WTC11 (cell line): ENCODE measurements at regions not wholly inside any gene's neighbourhood (a gene's known extent, or its start where the extent isn't known, plus 50 kb on each side); places are given as distances from the start of the nearest gene placed in this dataset.

ENCODE experiments used
- ATAC-seq: fragments of 200-7000 bp; cut with Tn5 transposase; 2 replicates; pipeline ENCODE4 v1.10.0; 2021; ENCODE audit warnings: mild to moderate bottlenecking, moderate library complexity
- CTCF ChIA-PET: fragments of 300-600 bp; sonication (Branson Sonifier 250); formaldehyde crosslinking; loops from one replicate; lab custom pipeline; 2021; ENCODE audit warnings: antibody characterized with exemption; lab: Charles Lee
- POLR2A ChIA-PET: fragments of 350-600 bp; sonication (Branson Sonifier 250); formaldehyde crosslinking; loops from one replicate; lab custom pipeline; 2021; ENCODE audit warnings: antibody characterized with exemption; lab: Charles Lee
- DNase-seq: peaks from one replicate; pipeline ENCODE4 v3.0.0; 2021; ENCODE audit warnings: low spot score
- H3K27ac Mint-ChIP-seq: 2 replicates; pipeline ENCODE4 v1.8.0; 2021; ENCODE audit warnings: mixed read lengths
- H3K27me3 Mint-ChIP-seq: 2 replicates; pipeline ENCODE4 v1.8.0; 2021; ENCODE audit warnings: low read depth, mild to moderate bottlenecking, moderate library complexity, mixed read lengths
- H3K36me3 Mint-ChIP-seq: 2 replicates; pipeline ENCODE4 v1.8.0; 2021; ENCODE audit warnings: mixed read lengths
- H3K4me1 Mint-ChIP-seq: 2 replicates; pipeline ENCODE4 v1.8.0; 2022; ENCODE audit warnings: mixed read lengths
- H3K4me3 Mint-ChIP-seq: 2 replicates; pipeline ENCODE4 v1.8.0; 2021; ENCODE audit warnings: mild to moderate bottlenecking, moderate library complexity, mixed read lengths
- H3K9me3 Mint-ChIP-seq: 2 replicates; pipeline ENCODE4 v1.8.0; 2021; ENCODE audit warnings: mixed read lengths
- ATF6 ChIP-seq: sonication (generic); formaldehyde crosslinking; IDR thresholded peaks from 2 replicates; pipeline ENCODE4 v1.8.1; 2023; ENCODE audit warnings: mild to moderate bottlenecking, missing genetic modification reagents
- CDX4 ChIP-seq: fragments of 250-450 bp; sonication (Bioruptor Pico); IDR thresholded peaks from 2 replicates; pipeline ENCODE4 v1.9.0; 2021; ENCODE audit warnings: moderate library complexity, mild to moderate bottlenecking, inconsistent platforms, borderline replicate concordance
- CREB1 ChIP-seq: sonication (generic); formaldehyde crosslinking; IDR thresholded peaks from 2 replicates; pipeline ENCODE4 v1.8.0; 2023; ENCODE audit warnings: mild to moderate bottlenecking, missing genetic modification reagents
- E2F1 ChIP-seq: sonication (generic); formaldehyde crosslinking; IDR thresholded peaks from 2 replicates; pipeline ENCODE4 v1.8.0; 2022; ENCODE audit warnings: mild to moderate bottlenecking, missing genetic modification reagents
- E2F4 ChIP-seq: sonication (generic); formaldehyde crosslinking; IDR thresholded peaks from 2 replicates; pipeline ENCODE4 v1.8.1; 2022; ENCODE audit warnings: low read depth, mild to moderate bottlenecking, moderate library complexity, missing genetic modification reagents, borderline replicate concordance
- ELF4 ChIP-seq: sonication (generic); formaldehyde crosslinking; IDR thresholded peaks from 2 replicates; pipeline ENCODE4 v1.8.1; 2022; ENCODE audit warnings: low read depth, mild to moderate bottlenecking, moderate library complexity, missing genetic modification reagents
- HMGA2 ChIP-seq: fragments of 250-450 bp; sonication (Bioruptor Pico); IDR thresholded peaks from 2 replicates; pipeline ENCODE4 v1.4.0; 2021; ENCODE audit warnings: mild to moderate bottlenecking, moderate library complexity
- IRF1 ChIP-seq: sonication (generic); formaldehyde crosslinking; IDR thresholded peaks from 2 replicates; pipeline ENCODE4 v1.8.0; 2023; ENCODE audit warnings: missing genetic modification reagents
- PRRX2 ChIP-seq: fragments of 250-450 bp; sonication (Bioruptor Pico); IDR thresholded peaks from 2 replicates; pipeline ENCODE4 v1.8.0; 2021; ENCODE audit warnings: mild to moderate bottlenecking
- RORB ChIP-seq: fragments of 250-450 bp; sonication (Bioruptor Pico); IDR thresholded peaks from 2 replicates; pipeline ENCODE4 v1.9.0; 2021; ENCODE audit warnings: mild to moderate bottlenecking
- STAT6 ChIP-seq: sonication (generic); formaldehyde crosslinking; conservative IDR thresholded peaks from 2 replicates; pipeline ENCODE4 v1.8.1; 2023; ENCODE audit warnings: mild to moderate bottlenecking, low read depth, missing genetic modification reagents, moderate library complexity
- TEAD4 ChIP-seq: sonication (generic); formaldehyde crosslinking; IDR thresholded peaks from 2 replicates; pipeline ENCODE4 v1.8.0; 2022; ENCODE audit warnings: mild to moderate bottlenecking, missing genetic modification reagents
- ZNF263 ChIP-seq: sonication (generic); formaldehyde crosslinking; IDR thresholded peaks from 2 replicates; pipeline ENCODE4 v1.8.1; 2022; ENCODE audit warnings: low read depth, mild to moderate bottlenecking, moderate library complexity, missing genetic modification reagents
- ZNF425 ChIP-seq: fragments of 250-450 bp; sonication (Bioruptor Pico); conservative IDR thresholded peaks from 2 replicates; pipeline ENCODE4 v1.9.0; 2021; ENCODE audit warnings: mild to moderate bottlenecking
- ZSCAN18 ChIP-seq: fragments of 250-450 bp; sonication (Bioruptor Pico); IDR thresholded peaks from 2 replicates; pipeline ENCODE4 v2.1.2; 2022; ENCODE audit warnings: mild to moderate bottlenecking, moderate library complexity

- Mint-ChIP-seq H3K27me3 (no peaks in the 10 kb centered on the region), H3K9me3 (peaks cover 10% of the 10 kb centered on the region), H3K4me3 (no peak overlapping the region), H3K27ac (no peak overlapping the region), H3K4me1 (no peaks in the 10 kb centered on the region), H3K36me3 (no peaks in the 10 kb centered on the region)
- no peak for DNase-seq
- ChIA-PET POLR2A (no interaction called here), CTCF (interaction anchor here (1.0 kb wide), 1 partner anchor 225 kb away, joined by 3 read pairs; no protein-coding TSS in a partner anchor)
- no peak for ATAC-seq
- TF ChIP-seq CDX4 (CRISPR knock-in tag): no peak
- TF ChIP-seq ZSCAN18: no peak
- TF ChIP-seq PRRX2 (CRISPR knock-in tag): no peak
Measured at GRCh38 chr2:158894078-158894477, 74.4 kb upstream of the TANC1 start.

GRCh38 chr2:158894572-158894971 lies 73.9 kb upstream of the TANC1 start:
- TF ChIP-seq RORB (CRISPR knock-in tag) (no peak), E2F1 (no peak), HMGA2 (peak; percentile 74)
- Mint-ChIP-seq H3K36me3 (no peaks in the 10 kb centered on the region), H3K27me3 (no peaks in the 10 kb centered on the region), H3K4me3 (no peak overlapping the region), H3K9me3 (peaks cover 5% of the 10 kb centered on the region), H3K4me1 (no peaks in the 10 kb centered on the region), H3K27ac (no peak overlapping the region)
- DNase-seq: no peak
- CTCF ChIA-PET: interaction anchor here (1.0 kb wide), 1 partner anchor 224 kb away, joined by 3 read pairs; no protein-coding TSS in a partner anchor
- POLR2A ChIA-PET: no interaction called here
- ATAC-seq: no peak

- no peak for ATAC-seq
- no peaks in the 10 kb centered on the region for H3K27me3 Mint-ChIP-seq
- no peak for TF ChIP-seq ZNF263 (CRISPR knock-in tag)
- TF ChIP-seq STAT6 (CRISPR knock-in tag): no peak
- TF ChIP-seq ZNF425 (CRISPR knock-in tag): no peak
- TF ChIP-seq ELF4 (CRISPR knock-in tag): no peak
- TF ChIP-seq CREB1 (CRISPR knock-in tag): no peak
- TF ChIP-seq E2F4: no peak
- TF ChIP-seq IRF1: no peak
- TF ChIP-seq ATF6: no peak
- no peak for TF ChIP-seq TEAD4
- peaks cover 4% of the 10 kb centered on the region; the same call in 1 of the 2 replicates for H3K9me3 Mint-ChIP-seq
- no peak for DNase-seq
- no peaks in the 10 kb centered on the region for H3K36me3 Mint-ChIP-seq
- H3K4me3 Mint-ChIP-seq: no peak overlapping the region
- ChIA-PET POLR2A (no interaction called here), CTCF (interaction anchor here (2.1 kb wide), 1 partner anchor 218 kb away, joined by 16 read pairs; no protein-coding TSS in a partner anchor)
- no peak overlapping the region for H3K27ac Mint-ChIP-seq
- peaks cover 14% of the 10 kb centered on the region for H3K4me1 Mint-ChIP-seq
Measured at GRCh38 chr2:158900345-158900744, 68.1 kb upstream of the TANC1 start.
